AML-193 (cell line): ENCODE measurements at regions not wholly inside any gene's neighbourhood (a gene's known extent, or its start where the extent isn't known, plus 50 kb on each side); places are given as distances from the start of the nearest gene placed in this dataset.

Experiments used
- DNase-seq, 2 experiments: peaks; one replicate each; lab custom pipeline; 2025; lab: John Stamatoyannopoulos, UW

DNA sequence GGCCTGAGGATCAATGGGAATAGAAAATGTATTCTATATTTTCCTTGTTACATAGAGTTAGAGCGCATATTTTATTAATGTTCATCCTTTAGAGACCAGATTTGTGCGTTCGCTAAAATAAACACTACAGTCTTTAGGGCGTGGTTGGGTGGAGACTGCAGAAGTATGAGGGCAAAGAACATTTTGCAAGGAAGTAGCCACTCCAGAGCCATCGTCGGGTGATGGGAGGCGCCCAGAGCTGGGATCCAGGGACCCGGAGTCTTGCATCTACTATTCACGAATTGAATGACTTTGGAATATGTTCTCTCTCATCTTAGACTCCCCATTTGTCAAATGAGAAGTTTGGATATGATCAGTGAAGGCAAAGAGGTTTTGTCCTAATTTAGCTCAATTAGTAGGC, 154.2 kb upstream of the IRX6 start:
- DNase-seq = no peak

DNA sequence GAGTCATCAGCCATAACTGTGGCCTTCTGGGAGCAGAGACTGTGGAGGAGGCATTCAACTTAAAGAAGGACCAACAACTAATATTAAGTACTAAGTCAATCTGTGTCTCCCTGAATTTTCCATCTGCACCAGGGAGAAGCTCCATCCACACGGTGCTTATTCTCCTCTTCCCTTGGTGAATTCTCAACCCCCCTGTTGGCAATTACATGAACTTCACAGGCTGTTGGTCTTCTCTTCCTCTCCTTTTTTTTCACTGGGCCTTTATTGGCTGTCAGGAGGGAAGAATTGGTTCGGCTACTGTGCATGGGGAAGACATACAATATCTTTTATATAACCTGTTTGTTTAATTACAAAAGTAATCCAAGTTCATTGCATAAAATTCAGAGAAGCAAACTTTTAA, 152.8 kb upstream of the IRX6 start:
- DNase-seq = no peak

DNA sequence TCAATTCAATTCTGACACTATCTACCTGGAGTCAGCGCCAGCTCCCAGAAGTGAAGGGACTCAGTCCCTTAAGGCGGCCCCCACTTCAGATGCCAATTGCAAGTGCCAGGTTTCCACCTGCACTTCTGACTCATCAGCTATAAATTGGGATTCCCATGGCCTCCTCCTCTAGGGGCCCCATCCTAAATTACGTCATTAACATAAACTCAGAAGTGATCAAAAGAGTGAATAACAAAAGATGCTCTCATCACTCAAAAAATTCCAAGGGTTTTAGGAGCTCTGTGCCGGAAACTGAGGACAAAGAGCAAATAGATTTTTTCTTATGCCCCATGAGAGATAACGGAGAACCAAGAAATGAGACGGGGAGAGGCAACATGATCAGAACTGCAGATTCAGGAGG, 148.6 kb upstream of the IRX6 start:
- no peak for DNase-seq

DNA sequence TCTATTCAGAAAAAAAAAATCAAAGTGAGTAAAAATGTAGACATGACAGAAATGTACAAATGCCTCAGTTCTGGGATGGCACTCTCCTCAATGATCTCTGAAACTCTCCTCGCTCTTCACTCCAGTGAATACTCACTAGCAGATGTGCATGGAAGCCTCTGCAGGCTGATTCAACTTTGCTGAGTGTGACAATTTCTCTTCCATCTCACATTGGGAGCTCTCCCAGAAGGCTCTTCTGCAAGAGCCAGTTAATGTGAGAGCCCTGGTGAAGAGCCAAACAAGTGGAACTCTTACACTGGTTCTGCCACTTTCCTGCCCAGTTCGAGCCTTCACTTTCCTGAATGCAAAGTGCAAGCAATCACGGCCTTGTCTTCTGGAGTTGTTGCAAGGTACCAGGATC, 147.1 kb upstream of the IRX6 start:
- no peak for DNase-seq

DNA sequence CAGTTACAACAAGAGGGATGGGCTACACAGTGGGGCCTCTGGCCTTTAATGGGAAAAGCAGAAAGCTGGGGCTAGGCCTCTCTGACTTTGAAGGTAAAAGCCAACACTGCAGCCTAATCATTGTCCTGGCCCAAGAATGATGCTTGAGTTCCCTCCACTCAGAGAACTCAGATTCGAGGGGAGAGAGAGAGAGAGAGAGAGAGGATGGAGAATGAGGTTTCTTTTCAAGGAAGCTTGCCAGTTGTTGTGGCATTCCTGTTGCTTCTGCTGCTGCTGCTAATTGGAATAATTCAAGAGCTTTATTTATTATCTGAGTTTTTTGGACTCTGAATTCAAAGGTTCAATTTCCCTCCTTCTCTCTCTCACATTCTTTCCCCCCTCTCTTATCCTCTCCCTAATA, 144.6 kb upstream of the IRX6 start:
- no peak for DNase-seq

DNA sequence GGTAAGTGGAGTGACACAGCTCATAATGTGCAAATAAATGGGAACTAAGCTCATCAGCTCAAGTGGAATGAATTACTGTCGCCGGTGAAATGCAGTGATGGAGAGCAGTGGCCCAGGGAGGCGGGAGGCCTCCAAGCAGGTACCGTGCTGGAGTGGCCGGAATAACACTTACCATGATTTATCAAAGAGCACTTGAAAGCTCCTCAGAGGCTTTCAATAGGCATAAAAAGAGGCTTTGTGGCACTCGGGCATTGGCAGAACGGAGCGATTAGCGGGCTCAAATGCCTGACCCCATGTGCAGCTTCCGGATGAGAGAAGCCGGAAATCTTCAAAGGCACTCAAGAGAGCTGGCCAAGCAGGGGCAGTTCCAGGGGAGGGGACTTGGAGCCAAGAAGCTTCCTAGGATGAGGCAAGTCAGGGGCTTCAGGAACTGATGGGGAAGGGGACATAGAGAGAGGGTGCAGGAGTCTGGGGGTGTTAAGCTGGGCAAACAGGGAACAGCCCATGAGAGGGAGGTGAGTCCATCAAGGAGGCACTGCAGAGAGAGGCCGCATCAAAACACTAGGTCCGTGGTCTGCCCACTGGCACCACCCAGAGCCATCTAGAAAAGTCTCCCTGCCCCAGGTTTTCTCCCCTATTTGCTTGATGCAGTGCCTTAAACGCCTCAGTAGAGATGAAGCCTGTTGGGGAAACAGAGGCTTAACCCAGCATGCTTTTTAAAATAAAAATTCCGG, 144.0 kb upstream of the IRX6 start:
- no peak for DNase-seq

DNA sequence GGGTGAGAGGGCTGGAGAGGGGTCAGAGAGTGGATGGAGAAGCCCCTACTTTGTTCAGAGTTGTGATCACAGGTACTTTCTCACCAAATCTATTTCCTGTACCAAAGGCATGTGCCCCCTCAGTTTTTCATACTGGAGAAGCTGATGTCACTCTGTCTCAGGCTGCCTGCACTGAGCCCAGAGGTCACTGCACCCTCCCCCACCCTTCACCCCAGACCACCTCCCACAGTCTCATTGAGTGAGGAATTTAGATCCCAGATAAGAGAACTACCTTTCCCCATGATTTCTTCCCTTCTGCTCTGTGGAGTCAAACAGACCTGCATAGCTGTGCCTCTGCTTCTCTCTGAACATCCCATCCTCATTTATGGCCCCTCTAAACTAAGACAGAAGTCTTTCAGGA, 140.0 kb upstream of the IRX6 start:
- no peak for DNase-seq

DNA sequence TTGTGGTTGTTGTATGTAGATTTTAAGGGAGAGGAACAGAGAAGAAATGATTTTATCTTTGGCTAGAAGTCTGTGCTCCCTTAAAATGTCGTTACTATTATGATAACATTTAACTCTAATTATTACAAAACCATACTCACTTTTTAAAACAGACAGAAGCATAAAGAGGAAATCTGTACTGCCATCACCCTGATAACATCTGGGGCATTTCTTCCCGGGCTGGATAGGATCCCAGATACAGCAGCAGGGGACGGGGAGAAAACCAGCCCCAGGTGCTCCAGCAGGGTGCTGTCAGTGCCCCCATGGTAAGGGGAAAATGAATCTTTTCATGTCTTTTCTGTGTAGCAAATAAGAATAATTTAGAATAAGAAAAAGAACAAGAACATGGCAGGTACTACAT, 139.4 kb upstream of the IRX6 start:
- no peak for DNase-seq

DNA sequence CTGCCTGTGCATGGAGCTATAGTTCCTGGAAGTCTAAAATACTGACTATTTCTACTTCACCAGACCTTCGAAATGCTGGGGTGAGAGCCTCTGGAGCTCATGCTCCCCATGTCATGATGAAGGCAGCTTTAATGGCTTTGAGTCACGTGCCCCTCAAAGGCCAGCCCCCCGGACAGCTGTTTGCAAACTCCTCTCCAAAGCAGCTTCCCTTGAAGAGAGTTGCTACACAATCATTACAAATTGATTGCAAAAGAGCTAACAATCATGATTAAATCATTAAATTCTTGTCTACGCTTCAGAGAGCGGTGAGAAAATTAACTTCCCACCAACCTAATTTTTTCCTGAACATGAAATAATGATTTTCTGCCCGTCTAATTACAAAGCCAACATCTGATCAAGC, 134.8 kb upstream of the IRX6 start:
- DNase-seq = no peak

DNA sequence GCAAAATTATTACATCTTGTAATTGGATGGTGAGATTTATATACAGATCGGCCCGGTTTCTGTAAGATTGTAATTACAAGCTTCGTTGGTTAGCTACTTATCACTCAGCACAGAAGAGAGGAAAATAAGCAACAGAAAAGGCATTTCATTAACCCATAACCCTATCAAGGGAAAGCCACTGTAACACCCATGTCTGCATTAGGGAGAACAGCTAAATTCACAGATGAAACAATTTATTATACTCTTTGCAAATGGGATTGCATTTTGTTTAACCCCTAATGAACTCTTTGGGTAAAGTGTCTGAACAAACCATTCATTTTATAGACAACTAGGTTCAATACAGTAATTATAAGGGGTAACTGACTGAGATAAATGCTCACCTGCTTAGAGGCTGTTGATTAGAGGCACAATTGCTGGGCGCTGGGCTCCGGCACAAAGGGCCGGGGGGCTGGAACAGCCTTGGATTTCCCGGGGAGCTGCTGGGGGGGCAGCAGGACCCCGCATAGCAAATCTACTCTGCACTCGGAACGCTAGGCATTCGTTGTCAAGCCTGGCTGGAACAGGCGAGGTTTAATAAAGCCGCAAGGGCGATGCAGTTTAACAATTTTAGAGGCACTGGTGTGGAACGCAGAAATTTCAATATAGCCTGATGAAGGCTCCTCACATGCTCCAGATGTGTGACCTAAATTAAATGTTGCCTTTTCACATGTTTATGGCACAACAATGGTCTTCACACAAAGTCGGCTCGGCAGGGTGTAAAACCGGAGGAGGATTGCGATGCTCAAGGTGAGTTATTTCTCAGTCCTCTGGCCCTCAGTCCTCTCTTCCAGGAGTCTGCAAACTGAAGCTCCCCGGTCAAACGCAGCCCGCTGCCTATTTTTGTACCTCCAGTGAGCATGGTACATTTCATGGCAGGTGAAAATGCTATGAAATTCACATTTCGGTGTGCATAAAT, 134.0 kb upstream of the IRX6 start:
- DNase-seq = no peak

DNA sequence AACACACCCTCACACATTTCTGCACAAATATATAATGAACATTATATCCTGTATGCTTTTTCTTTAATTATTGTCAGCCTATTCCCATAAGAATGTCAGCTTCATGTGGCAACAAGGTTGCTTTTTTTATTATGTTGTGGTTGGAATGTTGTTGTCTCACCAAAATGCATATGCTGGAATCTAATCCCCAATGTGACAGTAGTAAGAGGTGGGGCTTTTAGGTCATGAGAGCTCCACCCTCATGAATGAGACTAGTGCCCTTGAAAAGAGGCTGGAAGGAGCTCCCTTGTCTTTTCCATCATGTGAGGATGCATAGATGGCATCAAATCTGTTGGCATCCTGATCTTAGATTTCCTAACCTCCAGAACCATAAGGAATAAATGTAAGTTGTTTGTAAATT, 131.3 kb upstream of the IRX6 start:
- no peak for DNase-seq

DNA sequence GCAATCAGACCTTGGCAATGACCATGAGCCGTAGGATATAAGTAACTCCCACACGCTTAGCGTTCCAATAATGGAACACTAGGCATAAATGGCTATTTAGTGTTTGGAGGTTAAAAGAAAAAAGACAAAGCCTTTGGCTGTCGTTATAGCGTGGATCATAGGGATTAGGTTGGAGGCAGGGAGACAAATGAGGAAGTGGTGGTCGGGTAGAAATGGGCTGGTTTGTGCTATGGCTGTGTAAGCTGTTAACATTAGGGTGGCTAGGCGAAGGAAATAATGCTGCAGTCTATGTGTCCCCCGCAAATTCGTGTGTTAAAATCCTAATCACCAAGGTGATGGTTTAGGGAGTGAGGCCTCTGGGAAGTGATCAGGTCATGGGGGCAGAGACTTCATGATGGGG, 120.4 kb upstream of the IRX6 start:
- DNase-seq = no peak

DNA sequence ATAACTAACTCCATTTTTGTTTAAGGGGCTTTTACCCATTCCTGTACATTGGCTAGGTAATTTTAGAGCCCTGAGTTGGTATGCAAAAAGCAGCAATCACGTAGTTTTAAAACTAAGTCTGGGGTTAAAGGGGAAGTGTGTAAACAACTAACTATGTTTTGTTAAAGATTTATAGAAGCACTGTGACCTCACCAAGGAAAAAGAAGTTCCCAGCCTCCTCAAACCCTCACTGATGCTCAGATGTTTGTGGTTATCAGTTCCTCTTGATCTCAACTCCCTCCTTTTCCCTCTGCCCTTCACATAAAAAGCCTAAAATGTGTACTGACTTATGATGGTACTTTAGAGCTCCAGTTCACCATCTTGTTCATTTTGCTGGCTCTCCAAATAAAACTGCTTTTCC, 119.9 kb upstream of the IRX6 start:
- DNase-seq = no peak

DNA sequence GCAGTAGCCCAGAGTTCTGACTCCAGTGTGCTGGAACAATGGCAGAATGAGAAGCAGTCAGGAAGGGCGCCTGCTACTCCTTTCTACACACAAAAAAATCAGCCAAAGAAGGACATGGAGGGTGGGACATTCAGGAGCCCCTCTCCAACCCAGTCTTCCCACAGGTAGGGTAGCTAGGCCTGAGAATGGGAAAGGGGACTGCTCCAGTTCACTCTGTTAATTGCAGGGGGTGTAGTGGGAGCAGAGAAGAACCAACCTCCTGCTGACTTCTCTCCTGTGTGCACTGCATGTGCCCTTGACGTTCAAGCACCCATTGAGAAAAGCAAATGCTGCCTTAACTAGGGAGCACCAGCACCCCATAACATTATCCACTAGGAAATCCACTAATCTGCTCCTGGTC, 119.1 kb upstream of the IRX6 start:
- no peak for DNase-seq

DNA sequence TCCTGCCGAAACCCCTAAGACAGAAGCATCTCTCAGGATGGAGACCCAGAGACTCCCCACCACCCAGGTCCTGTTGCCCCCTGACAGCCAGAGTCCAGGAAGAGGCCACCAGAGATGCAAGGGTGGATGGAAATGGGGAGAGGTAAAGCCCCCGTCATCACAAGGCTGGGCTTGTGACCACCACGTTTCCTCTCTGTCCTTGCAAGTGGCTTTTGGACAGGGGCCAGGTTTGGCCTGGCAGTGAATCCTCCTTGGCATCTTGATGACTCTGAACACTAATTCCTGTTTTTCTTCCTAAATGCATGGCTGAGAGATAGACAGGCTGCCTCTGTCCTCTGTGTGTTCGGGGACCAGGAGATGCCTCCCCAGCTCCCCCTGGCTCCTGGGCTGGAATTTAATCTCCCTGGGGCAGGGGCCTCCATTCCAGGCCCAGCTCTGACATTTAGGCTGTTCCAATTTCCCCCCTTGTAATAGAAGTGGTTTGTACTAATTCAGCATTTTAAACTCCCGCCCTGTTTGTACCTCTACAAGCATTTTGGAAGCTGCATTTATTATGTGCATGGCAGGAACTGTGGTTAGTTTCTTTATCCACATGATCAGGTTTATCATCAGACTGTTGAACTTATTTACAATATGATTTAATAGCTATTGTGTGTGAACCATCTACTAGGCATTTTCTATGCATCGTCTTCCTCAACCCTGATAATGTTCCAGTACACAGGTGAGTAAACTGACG, 116.1 kb upstream of the IRX6 start:
- no peak for DNase-seq

DNA sequence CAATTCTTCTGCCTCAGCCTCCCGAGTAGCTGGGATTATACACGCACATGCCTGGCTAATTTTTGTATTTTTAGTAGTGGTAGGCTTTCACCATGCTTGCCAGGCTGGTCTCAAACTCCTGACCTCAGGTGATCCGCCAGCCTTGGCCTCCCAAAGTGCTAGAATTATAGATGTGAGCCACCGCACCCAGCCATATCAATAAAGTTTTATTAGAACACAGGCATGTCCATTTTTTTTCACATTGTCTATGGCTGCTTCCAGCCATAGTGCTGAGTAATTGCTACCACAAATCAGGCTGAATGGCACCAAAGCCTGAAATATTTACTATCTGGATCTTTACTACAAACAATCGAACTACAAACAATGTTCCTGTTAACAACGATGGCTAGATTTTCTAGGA, 114.4 kb upstream of the IRX6 start:
- no peak for DNase-seq

DNA sequence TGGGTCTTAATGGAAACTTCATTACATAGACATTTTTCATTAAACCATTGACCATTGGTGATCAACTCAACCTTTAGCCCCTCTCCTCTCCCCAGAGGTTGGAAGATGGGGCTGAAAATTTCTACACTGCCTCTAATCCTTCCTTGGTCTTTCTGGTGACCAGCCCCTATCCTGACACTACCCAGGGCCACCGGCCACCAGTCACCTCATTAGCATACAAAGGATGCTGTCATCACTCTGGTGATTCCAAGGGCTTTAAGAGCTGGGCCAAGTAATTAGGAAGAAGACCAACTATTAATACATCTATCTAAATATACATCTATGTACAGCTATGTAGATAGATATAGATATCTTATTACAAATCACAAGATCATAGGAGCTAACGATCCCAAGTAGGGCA, 111.2 kb upstream of the IRX6 start:
- DNase-seq = no peak

DNA sequence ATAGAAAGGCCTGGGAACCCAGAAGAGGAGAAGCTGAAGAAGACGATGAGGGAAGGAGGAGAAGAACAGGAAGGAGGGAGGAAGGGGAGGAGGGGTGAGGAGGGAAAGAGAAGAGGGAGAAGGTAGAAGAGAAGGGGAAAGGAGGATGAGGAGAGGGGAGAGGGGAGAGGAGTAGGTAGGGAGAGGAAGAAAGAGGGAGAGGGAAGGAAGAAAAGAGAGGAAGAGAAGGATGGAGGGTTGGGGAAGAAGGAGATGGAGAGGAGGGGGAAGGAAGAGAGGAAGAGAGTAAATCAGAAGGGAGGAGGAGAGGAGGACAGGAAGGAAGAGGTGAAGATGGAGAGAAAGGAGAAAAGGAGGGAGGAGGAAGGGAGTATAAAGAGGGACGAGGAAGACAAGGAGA, 109.6 kb upstream of the IRX6 start:
- DNase-seq = no peak

DNA sequence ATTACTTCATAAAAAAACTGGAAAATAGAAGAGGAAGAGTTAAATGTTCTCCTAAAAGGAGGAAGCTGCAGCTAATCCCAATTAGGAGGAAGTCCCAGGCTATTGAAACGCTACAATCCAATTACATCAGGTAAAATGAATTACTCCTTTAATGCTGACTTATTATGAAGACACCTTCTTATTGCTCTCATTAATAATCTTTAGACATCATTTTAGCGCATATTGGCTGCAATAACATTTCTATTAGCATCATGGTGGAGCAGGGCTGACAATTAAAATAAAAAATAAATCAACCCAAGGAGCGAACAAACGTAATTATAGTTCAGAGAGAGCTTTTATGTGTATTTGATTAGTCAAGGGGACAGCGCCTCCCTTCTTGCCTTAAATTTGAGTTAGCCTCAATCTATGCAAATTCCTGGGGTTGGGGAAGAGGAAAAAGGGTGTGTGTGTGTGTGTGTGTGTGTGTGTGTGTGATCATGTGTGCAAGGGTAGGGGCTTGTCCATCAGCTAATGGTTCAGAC, 109.0 kb upstream of the IRX6 start:
- DNase-seq = no peak

DNA sequence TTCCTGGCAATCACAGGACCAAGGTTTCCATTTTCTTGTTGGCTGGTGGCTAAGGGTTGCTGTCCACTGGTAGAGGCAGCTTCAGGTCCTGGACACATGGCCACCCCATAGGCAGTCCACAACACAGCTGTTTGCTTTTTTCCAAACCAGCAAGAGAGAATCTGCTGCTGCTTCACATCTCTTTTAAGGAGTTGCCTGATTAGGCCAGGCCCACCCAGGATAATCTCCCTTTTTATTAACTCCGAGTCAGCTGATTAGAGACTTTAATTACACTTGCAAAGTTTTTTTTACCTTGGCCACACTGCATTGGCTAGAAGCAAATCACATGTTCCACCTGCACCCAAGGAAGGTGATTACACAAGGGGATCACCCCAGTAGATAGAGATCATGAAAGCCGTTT, 106.6 kb upstream of the IRX6 start:
- no peak for DNase-seq

DNA sequence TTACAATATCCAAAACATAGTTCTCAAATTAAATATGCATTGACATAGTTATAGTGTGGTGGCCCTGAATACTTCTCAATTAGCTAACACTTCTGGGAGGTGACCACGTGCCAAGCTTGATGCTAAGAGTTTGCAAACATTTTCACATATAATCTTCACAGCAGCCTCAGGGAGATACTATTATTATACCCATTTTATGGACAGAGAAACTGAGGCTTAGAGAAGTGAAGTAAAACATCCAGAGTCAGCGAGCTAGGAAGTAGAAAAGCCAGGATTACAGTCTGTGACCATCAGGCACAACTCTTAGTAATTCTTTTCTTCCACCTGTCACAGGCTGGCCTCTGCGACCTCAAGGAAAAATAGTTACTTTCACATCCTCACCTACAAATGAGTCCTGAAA, 102.2 kb upstream of the IRX6 start:
- DNase-seq = no peak

DNA sequence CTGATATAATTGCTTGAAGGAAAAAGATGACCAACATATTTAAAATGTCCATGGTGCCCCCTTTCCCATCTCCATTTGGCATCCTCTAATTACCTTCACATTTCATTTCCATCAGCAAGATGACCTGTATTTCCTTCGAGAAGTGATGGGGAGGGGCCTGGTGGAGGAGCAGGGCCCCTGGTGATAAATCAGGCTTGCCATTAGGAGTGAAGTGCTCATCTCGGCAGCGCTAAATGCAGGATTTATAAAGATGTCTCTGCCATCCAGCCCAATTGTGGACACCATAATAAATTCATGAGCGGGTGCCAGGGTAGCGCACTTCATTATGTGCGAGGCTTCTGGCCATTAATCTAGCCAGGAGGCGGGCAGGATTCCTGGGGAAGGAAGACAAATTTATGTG, 101.5 kb upstream of the IRX6 start:
- no peak for DNase-seq
